Smooth muscle cell (in vitro differentiated cells): ENCODE measurements at regions not wholly inside any gene's neighbourhood (a gene's known extent, or its start where the extent isn't known, plus 50 kb on each side); places are given as distances from the start of the nearest gene placed in this dataset.

Experiments
- DNase-seq: peaks from one replicate; lab custom pipeline; 2025; ENCODE audit not compliant: unreplicated experiment; lab: John Stamatoyannopoulos, UW
- H2AFZ ChIP-seq: fragments of 200-600 bp; sonication (generic); 2 replicates; pipeline ENCODE4 v1.6.0; 2016; ENCODE audit warnings: antibody characterized with exemption, low read depth, mild to moderate bottlenecking
- H3F3A ChIP-seq: fragments of 200-600 bp; sonication (generic); 2 replicates; pipeline ENCODE4 v1.6.0; 2017; ENCODE audit warnings: antibody characterized with exemption, low read depth
- H3K27ac ChIP-seq: fragments of 200-600 bp; sonication (generic); 2 replicates; pipeline ENCODE4 v1.5.1; 2016; ENCODE audit warnings: low read depth, mild to moderate bottlenecking
- H3K27me3 ChIP-seq: fragments of 200-600 bp; sonication (generic); 2 replicates; pipeline ENCODE4 v1.6.1; 2016; ENCODE audit warnings: low read depth, mild to moderate bottlenecking
- H3K36me3 ChIP-seq: fragments of 200-600 bp; sonication (generic); 2 replicates; pipeline ENCODE4 v1.5.1; 2016; ENCODE audit warnings: low read depth
- H3K4me1 ChIP-seq: fragments of 200-600 bp; sonication (generic); 2 replicates; pipeline ENCODE4 v1.5.1; 2016; ENCODE audit warnings: low read depth
- H3K4me2 ChIP-seq: fragments of 200-600 bp; sonication (generic); 2 replicates; pipeline ENCODE4 v1.6.0; 2016; ENCODE audit warnings: mild to moderate bottlenecking
- H3K4me3 ChIP-seq: fragments of 200-600 bp; sonication (generic); 2 replicates; pipeline ENCODE4 v1.5.1; 2016; ENCODE audit warnings: mild to moderate bottlenecking
- H3K79me2 ChIP-seq: fragments of 200-600 bp; sonication (generic); 2 replicates; pipeline ENCODE4 v1.6.0; 2016; ENCODE audit warnings: low read depth, mild to moderate bottlenecking
- H3K9ac ChIP-seq: fragments of 200-600 bp; sonication (generic); 2 replicates; pipeline ENCODE4 v1.6.0; 2016; ENCODE audit warnings: low read depth
- H3K9me3 ChIP-seq: fragments of 200-600 bp; sonication (generic); replicated peaks from 2 replicates; pipeline ENCODE4 v1.5.1; 2016; ENCODE audit warnings: low read depth
- H4K20me1 ChIP-seq: fragments of 200-600 bp; sonication (generic); 2 replicates; pipeline ENCODE4 v1.6.0; 2016; ENCODE audit warnings: low read depth
- WGBS: methylation state at CpG from one replicate; pipeline ENCODE4 v1.1.7; 2016; ENCODE audit warnings: low lambda C conversion rate; 5-methylcytosine and 5-hydroxymethylcytosine counted together
- TF ChIP-seq, protein P1 (sequence below): fragments of 200-600 bp; sonication (generic); IDR thresholded peaks from 2 replicates; pipeline ENCODE4 v1.5.1; 2017; ENCODE audit warnings: borderline replicate concordance, mild to moderate bottlenecking, antibody characterized with exemption; ENCODE audit not compliant: insufficient read depth, poor library complexity, severe bottlenecking

GRCh38 chr9:91027005-91027404, 225.4 kb downstream of the SYK start:
- Histone ChIP-seq H3K4me1 (no peaks in the 10 kb centered on the region), H3K27ac (no peak overlapping the region), H3K79me2 (no peaks in the 10 kb centered on the region), H3K4me3 (no peak overlapping the region), H2AFZ (no peak overlapping the region), H3F3A (no peaks in the 10 kb centered on the region), H3K36me3 (no peaks in the 10 kb centered on the region), H4K20me1 (no peaks in the 10 kb centered on the region), H3K27me3 (no peaks in the 10 kb centered on the region), H3K9ac (no peak overlapping the region), H3K9me3 (no peaks in the 10 kb centered on the region), H3K4me2 (no peak overlapping the region)
- TF ChIP-seq, protein P1, sequence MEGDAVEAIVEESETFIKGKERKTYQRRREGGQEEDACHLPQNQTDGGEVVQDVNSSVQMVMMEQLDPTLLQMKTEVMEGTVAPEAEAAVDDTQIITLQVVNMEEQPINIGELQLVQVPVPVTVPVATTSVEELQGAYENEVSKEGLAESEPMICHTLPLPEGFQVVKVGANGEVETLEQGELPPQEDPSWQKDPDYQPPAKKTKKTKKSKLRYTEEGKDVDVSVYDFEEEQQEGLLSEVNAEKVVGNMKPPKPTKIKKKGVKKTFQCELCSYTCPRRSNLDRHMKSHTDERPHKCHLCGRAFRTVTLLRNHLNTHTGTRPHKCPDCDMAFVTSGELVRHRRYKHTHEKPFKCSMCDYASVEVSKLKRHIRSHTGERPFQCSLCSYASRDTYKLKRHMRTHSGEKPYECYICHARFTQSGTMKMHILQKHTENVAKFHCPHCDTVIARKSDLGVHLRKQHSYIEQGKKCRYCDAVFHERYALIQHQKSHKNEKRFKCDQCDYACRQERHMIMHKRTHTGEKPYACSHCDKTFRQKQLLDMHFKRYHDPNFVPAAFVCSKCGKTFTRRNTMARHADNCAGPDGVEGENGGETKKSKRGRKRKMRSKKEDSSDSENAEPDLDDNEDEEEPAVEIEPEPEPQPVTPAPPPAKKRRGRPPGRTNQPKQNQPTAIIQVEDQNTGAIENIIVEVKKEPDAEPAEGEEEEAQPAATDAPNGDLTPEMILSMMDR: no peak
- DNase-seq: no peak
- 98% methylated on average over 3 of the region's 3 CpGs for WGBS

DNA sequence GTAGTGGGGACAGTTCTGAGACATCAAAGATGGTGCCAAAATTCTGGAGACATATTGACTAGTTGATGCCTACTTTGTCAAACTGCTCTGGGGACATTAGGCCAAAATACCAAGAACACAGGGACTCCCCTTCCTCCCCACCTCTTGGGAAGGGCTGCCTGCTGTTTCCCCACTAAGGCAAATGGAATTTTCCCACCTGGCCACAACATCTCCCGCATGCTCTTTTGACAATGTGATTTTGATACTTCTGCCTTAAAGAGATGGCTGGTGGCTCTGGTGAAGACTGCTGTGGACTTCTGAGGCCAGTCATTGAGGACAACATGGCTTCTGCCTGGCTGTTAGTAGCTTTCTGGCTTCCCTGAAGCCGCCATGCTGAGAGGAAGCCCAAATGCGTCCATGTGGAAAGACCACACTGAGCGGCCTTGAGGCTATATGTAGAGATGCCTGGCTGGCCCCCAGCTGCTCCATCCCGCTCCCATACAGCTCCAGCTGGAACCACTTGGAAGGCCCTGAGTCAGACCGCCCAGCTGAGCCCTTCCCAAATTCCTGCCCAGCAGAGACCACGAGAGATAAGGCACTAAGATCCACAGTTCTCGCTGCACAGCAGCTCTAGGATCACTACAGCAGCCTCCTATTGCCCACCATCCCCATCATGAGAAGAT, 226.7 kb downstream of the SYK start:
- H2AFZ ChIP-seq: no peak overlapping the region
- no peak overlapping the region for H3K27ac ChIP-seq
- no peak overlapping the region for H3K9ac ChIP-seq
- H3K4me2 ChIP-seq: no peak overlapping the region
- no peaks in the 10 kb centered on the region for H3K9me3 ChIP-seq
- WGBS: 91% methylated on average over 8 of the region's 8 CpGs
- H4K20me1 ChIP-seq: no peaks in the 10 kb centered on the region
- H3K4me3 ChIP-seq: no peak overlapping the region
- TF ChIP-seq, protein P1: no peak
- H3K4me1 ChIP-seq: no peaks in the 10 kb centered on the region
- no peaks in the 10 kb centered on the region for H3F3A ChIP-seq
- DNase-seq: no peak
- H3K36me3 ChIP-seq: no peaks in the 10 kb centered on the region
- H3K27me3 ChIP-seq: no peaks in the 10 kb centered on the region
- H3K79me2 ChIP-seq: no peaks in the 10 kb centered on the region

DNA sequence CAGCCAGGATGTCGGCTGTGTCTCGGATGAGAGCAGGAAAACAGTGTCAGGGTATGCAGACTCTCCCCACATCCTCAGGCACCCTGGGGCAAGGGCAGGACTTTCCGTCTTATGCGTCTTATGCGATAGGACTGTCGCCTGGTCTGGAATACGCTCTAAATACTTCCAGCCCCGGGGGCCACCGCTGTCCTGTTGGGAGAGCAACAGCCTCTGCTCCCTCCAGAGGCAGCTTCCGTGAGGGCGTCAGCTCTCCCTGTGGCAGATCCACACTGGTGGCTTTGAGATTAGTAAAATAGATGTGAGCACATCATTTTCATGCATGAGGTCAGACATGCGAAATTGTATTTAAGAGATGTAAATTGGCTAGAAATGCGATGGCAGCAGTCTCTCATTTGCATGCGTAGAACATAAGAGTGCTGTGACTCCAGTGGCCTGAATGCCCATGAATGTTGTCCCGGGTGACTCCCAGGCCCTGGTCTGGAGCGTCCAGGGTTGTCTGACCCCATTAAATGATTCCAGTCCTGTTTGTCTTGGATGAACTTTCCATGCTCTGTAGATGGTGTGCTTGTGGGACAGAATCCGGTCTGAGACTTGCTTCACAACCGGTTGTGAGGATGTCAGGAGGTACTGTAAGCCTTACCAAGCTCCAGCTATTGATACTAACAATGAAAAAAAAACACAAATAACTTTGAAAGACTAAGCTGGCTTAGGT, 228.2 kb downstream of the SYK start:
- Histone ChIP-seq H3K9me3 (no peaks in the 10 kb centered on the region), H3K27ac (no peak overlapping the region), H3F3A (no peaks in the 10 kb centered on the region), H3K9ac (no peak overlapping the region), H3K36me3 (no peaks in the 10 kb centered on the region), H3K4me2 (no peak overlapping the region), H3K4me1 (no peaks in the 10 kb centered on the region), H2AFZ (no peak overlapping the region), H3K79me2 (no peaks in the 10 kb centered on the region), H4K20me1 (no peaks in the 10 kb centered on the region), H3K27me3 (no peaks in the 10 kb centered on the region), H3K4me3 (no peak overlapping the region)
- DNase-seq: no peak
- 81% methylated on average over 18 of the region's 18 CpGs for WGBS
- TF ChIP-seq, protein P1: no peak
